SK-N-SH treated with all-trans-retinoic acid at 6 μM for 48 hours (cell line): ENCODE measurements at regions not wholly inside any gene's neighbourhood (a gene's known extent, or its start where the extent isn't known, plus 50 kb on each side); places are given as distances from the start of the nearest gene placed in this dataset.

ENCODE experiments used
- ATAC-seq: fragments of 200-7000 bp; cut with Tn5 transposase; 3 replicates; pipeline ENCODE4 v1.9.1; 2020; ENCODE audit warnings: mild to moderate bottlenecking, moderate library complexity
- ARNTL ChIP-seq: fragments of 450-650 bp; formaldehyde crosslinking; IDR thresholded peaks from 2 replicates; pipeline ENCODE4 v1.5.0; 2020; ENCODE audit warnings: low read depth, mild to moderate bottlenecking, moderate library complexity, borderline replicate concordance
- BACH2 ChIP-seq: fragments of 250-450 bp; sonication (Bioruptor Pico); IDR thresholded peaks from 2 replicates; pipeline ENCODE4 v1.9.0; 2021; ENCODE audit warnings: mild to moderate bottlenecking, borderline replicate concordance
- CSDC2 ChIP-seq: fragments of 250-450 bp; sonication (Bioruptor Pico); IDR thresholded peaks from 2 replicates; pipeline ENCODE4 v1.5.0; 2020; ENCODE audit warnings: mild to moderate bottlenecking, moderate library complexity
- GLIS3 ChIP-seq: fragments of 250-450 bp; sonication (Bioruptor Pico); IDR thresholded peaks from 2 replicates; pipeline ENCODE4 v1.5.0; 2020; ENCODE audit warnings: mild to moderate bottlenecking, moderate library complexity
- ISL1 ChIP-seq: fragments of 250-450 bp; sonication (Bioruptor Pico); IDR thresholded peaks from 2 replicates; pipeline ENCODE4 v2.1.2; 2022; ENCODE audit warnings: mild to moderate bottlenecking, moderate library complexity
- SNAI2 ChIP-seq: fragments of 250-450 bp; sonication (Bioruptor Pico); IDR thresholded peaks from 2 replicates; pipeline ENCODE4 v1.5.0; 2020; ENCODE audit warnings: mild to moderate bottlenecking, moderate library complexity
- TOX ChIP-seq: fragments of 250-450 bp; sonication (Bioruptor Pico); IDR thresholded peaks from 2 replicates; pipeline ENCODE4 v1.8.0; 2021; ENCODE audit warnings: mild to moderate bottlenecking, moderate library complexity, borderline replicate concordance
- ZC3H10 ChIP-seq: fragments of 250-450 bp; sonication (Bioruptor Pico); IDR thresholded peaks from 2 replicates; pipeline ENCODE4 v1.5.1; 2021; ENCODE audit warnings: mild to moderate bottlenecking, moderate library complexity
- ZNF565 ChIP-seq: fragments of 450-650 bp; formaldehyde crosslinking; conservative IDR thresholded peaks from 2 replicates; pipeline ENCODE4 v1.5.0; 2020; ENCODE audit warnings: low read depth, mild to moderate bottlenecking, moderate library complexity
- TF ChIP-seq, protein P1 (sequence below): fragments of 250-450 bp; sonication (Bioruptor Pico); IDR thresholded peaks from 2 replicates; pipeline ENCODE4 v1.8.0; 2021; ENCODE audit warnings: low read depth, mild to moderate bottlenecking, moderate library complexity, borderline replicate concordance
- TF ChIP-seq, protein P2 (sequence below): fragments of 250-450 bp; sonication (Bioruptor Pico); IDR thresholded peaks from 2 replicates; pipeline ENCODE4 v1.5.0; 2020; ENCODE audit warnings: mild to moderate bottlenecking, moderate library complexity
- TF ChIP-seq, protein P3 (sequence below): fragments of 250-450 bp; sonication (Bioruptor Pico); IDR thresholded peaks from 2 replicates; pipeline ENCODE4 v1.5.1; 2021; ENCODE audit warnings: mild to moderate bottlenecking, moderate library complexity
- TF ChIP-seq, protein P4 (sequence below): fragments of 250-450 bp; sonication (Bioruptor Pico); IDR thresholded peaks from 2 replicates; pipeline ENCODE4 v1.5.1; 2020; ENCODE audit warnings: low read depth, mild to moderate bottlenecking, moderate library complexity
- TF ChIP-seq, protein P5 (sequence below): fragments of 250-450 bp; sonication (Bioruptor Pico); IDR thresholded peaks from 2 replicates; pipeline ENCODE4 v1.8.0; 2020; ENCODE audit warnings: mild to moderate bottlenecking, moderate library complexity, borderline replicate concordance

DNA sequence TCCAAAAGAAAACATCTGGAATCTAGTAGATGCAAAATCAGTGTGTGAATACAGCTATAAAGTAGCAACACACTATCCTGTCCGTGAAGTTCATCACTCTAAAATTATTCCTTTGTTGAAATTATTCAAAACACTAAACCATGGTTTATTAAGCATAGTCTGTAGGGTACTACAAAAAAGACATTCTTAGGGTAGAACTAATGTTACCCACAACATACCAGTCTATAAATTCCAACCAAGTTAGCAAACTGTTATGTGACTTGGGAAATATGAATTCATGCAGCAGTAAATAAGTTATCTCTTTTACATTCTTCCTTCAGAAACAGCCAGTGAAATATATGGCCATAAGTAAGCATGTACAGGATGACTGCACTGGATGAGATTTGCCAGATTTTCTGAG, 580.3 kb upstream of the ADGRB3 start:
- TF ChIP-seq, protein P1, sequence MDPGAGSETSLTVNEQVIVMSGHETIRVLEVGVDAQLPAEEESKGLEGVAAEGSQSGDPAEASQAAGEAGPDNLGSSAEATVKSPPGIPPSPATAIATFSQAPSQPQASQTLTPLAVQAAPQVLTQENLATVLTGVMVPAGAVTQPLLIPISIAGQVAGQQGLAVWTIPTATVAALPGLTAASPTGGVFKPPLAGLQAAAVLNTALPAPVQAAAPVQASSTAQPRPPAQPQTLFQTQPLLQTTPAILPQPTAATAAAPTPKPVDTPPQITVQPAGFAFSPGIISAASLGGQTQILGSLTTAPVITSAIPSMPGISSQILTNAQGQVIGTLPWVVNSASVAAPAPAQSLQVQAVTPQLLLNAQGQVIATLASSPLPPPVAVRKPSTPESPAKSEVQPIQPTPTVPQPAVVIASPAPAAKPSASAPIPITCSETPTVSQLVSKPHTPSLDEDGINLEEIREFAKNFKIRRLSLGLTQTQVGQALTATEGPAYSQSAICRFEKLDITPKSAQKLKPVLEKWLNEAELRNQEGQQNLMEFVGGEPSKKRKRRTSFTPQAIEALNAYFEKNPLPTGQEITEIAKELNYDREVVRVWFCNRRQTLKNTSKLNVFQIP (CRISPR knock-in tag): no peak
- TF ChIP-seq, protein P2, sequence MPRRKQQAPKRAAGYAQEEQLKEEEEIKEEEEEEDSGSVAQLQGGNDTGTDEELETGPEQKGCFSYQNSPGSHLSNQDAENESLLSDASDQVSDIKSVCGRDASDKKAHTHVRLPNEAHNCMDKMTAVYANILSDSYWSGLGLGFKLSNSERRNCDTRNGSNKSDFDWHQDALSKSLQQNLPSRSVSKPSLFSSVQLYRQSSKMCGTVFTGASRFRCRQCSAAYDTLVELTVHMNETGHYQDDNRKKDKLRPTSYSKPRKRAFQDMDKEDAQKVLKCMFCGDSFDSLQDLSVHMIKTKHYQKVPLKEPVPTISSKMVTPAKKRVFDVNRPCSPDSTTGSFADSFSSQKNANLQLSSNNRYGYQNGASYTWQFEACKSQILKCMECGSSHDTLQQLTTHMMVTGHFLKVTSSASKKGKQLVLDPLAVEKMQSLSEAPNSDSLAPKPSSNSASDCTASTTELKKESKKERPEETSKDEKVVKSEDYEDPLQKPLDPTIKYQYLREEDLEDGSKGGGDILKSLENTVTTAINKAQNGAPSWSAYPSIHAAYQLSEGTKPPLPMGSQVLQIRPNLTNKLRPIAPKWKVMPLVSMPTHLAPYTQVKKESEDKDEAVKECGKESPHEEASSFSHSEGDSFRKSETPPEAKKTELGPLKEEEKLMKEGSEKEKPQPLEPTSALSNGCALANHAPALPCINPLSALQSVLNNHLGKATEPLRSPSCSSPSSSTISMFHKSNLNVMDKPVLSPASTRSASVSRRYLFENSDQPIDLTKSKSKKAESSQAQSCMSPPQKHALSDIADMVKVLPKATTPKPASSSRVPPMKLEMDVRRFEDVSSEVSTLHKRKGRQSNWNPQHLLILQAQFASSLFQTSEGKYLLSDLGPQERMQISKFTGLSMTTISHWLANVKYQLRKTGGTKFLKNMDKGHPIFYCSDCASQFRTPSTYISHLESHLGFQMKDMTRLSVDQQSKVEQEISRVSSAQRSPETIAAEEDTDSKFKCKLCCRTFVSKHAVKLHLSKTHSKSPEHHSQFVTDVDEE (CRISPR knock-in tag): no peak
- TF ChIP-seq ZNF565 (CRISPR knock-in tag) (no peak), GLIS3 (CRISPR knock-in tag) (no peak)
- no peak for ATAC-seq

DNA sequence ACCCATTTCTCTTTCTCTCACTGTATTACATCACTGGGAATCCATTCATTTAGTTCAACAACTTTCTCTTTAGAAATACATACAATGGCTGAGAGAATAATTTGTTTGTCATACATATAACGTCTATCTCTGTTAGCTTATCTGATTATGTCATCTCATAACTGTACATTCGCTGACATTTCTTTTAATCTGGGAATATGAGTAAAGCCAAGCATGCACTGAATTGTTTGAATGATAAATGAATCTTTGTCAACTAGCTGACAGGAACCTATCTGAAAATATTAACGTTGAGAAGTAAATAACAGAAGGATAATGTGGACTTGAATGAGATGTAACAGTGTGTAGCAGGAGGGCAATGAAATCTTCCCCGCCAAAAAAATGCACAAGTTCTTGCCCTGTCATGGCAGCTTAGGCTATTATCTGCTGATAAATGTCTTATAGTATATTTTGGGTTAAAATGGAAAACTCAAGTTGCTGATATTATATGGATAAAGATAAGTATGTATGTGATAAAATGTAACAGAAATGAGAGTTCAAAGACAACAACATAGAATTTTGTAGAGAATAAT, 581.2 kb upstream of the ADGRB3 start:
- TF ChIP-seq, protein P3, sequence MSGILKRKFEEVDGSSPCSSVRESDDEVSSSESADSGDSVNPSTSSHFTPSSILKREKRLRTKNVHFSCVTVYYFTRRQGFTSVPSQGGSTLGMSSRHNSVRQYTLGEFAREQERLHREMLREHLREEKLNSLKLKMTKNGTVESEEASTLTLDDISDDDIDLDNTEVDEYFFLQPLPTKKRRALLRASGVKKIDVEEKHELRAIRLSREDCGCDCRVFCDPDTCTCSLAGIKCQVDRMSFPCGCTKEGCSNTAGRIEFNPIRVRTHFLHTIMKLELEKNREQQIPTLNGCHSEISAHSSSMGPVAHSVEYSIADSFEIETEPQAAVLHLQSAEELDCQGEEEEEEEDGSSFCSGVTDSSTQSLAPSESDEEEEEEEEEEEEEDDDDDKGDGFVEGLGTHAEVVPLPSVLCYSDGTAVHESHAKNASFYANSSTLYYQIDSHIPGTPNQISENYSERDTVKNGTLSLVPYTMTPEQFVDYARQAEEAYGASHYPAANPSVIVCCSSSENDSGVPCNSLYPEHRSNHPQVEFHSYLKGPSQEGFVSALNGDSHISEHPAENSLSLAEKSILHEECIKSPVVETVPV: no peak
- TF ChIP-seq CSDC2 (CRISPR knock-in tag) (no peak), ARNTL (no peak), ZC3H10 (CRISPR knock-in tag) (no peak), BACH2 (CRISPR knock-in tag) (no peak), TOX (CRISPR knock-in tag) (no peak), SNAI2 (CRISPR knock-in tag) (no peak), ISL1 (CRISPR knock-in tag) (peak; percentile 52)
- TF ChIP-seq, protein P2 (CRISPR knock-in tag): no peak
- TF ChIP-seq, protein P1 (CRISPR knock-in tag): no peak
- TF ChIP-seq, protein P4, sequence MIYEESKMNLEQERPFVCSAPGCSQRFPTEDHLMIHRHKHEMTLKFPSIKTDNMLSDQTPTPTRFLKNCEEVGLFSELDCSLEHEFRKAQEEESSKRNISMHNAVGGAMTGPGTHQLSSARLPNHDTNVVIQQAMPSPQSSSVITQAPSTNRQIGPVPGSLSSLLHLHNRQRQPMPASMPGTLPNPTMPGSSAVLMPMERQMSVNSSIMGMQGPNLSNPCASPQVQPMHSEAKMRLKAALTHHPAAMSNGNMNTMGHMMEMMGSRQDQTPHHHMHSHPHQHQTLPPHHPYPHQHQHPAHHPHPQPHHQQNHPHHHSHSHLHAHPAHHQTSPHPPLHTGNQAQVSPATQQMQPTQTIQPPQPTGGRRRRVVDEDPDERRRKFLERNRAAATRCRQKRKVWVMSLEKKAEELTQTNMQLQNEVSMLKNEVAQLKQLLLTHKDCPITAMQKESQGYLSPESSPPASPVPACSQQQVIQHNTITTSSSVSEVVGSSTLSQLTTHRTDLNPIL (CRISPR knock-in tag): 0 out of 2 replicates have a peak, but pooled peaks have one; percentile 37
- TF ChIP-seq, protein P5, sequence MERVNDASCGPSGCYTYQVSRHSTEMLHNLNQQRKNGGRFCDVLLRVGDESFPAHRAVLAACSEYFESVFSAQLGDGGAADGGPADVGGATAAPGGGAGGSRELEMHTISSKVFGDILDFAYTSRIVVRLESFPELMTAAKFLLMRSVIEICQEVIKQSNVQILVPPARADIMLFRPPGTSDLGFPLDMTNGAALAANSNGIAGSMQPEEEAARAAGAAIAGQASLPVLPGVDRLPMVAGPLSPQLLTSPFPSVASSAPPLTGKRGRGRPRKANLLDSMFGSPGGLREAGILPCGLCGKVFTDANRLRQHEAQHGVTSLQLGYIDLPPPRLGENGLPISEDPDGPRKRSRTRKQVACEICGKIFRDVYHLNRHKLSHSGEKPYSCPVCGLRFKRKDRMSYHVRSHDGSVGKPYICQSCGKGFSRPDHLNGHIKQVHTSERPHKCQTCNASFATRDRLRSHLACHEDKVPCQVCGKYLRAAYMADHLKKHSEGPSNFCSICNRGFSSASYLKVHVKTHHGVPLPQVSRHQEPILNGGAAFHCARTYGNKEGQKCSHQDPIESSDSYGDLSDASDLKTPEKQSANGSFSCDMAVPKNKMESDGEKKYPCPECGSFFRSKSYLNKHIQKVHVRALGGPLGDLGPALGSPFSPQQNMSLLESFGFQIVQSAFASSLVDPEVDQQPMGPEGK (CRISPR knock-in tag): no peak

More for the DNA sequence above, 581.2 kb upstream of the ADGRB3 start:
- no peak for ATAC-seq
